WI38 (cell line): ENCODE measurements at regions not wholly inside any gene's neighbourhood (a gene's known extent, or its start where the extent isn't known, plus 50 kb on each side); places are given as distances from the start of the nearest gene placed in this dataset.

Source experiments
- H3K4me3 ChIP-seq: 2 replicates; pipeline ENCODE4 v1.5.1; 2011; ENCODE audit warnings: low read depth, mild to moderate bottlenecking, control low read depth, low read length
- TF ChIP-seq, protein P1 (sequence below): IDR thresholded peaks from 2 replicates; pipeline ENCODE4 v1.5.1; 2012; ENCODE audit warnings: low read depth, mild to moderate bottlenecking, control low read depth, low read length

DNA sequence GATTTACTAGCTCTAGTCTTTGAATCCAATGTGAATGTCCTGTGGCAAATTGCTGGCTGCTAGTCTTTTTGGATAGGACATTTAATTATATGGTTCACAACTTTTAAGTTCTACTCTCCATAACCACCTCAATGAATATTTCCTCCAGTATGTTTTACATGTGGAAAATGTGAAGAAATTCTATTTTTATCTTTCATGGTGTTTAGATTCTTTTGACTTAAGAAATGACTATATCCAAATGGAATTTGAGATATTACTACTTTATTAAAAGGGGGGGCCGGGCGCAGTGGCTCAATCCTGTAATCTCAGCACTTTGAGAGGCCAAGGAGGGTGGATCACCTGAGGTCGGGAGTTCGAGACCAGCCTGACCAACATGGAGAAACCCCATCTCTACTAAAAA is 202.0 kb downstream of the ARL4A start:
- TF ChIP-seq, protein P1, sequence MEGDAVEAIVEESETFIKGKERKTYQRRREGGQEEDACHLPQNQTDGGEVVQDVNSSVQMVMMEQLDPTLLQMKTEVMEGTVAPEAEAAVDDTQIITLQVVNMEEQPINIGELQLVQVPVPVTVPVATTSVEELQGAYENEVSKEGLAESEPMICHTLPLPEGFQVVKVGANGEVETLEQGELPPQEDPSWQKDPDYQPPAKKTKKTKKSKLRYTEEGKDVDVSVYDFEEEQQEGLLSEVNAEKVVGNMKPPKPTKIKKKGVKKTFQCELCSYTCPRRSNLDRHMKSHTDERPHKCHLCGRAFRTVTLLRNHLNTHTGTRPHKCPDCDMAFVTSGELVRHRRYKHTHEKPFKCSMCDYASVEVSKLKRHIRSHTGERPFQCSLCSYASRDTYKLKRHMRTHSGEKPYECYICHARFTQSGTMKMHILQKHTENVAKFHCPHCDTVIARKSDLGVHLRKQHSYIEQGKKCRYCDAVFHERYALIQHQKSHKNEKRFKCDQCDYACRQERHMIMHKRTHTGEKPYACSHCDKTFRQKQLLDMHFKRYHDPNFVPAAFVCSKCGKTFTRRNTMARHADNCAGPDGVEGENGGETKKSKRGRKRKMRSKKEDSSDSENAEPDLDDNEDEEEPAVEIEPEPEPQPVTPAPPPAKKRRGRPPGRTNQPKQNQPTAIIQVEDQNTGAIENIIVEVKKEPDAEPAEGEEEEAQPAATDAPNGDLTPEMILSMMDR: no peak
- no peak overlapping the region for H3K4me3 ChIP-seq

DNA sequence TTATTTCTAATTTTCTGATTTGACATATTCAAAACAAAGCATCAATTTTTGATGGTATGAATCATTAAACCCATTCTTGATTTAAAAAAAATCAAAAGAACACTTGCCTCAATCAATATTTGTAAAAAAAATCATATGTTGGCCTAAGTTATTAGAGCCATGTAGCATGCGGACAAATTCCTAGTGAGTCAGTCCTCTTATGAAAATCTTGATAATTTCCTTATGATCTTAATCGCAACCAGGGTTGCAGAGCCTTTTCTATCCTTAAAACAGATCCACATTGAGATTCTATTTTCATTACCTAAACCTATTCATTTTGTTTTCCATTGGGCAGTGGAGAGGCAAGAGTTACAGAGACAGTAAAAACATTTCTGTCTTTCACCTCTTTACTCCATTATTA is 203.2 kb downstream of the ARL4A start:
- H3K4me3 ChIP-seq: no peak overlapping the region
- TF ChIP-seq, protein P1: no peak

DNA sequence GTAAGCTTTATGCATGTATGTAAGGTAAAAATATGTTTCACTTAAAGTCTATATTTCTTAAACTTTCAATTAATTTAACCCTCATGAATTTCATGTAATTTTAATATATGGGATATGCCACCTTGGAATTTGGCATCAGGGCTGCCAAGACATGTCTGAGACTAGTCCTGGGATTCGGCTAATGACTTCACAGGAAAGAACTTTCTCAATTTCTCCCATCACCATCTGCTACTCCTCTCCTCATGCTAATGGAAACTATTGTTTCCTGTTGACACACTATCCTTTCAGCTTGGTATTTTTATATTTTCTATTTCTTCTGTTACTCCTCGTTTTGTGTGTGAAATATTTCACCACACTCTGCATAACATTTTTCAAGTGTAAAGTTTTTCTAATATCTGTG is 205.9 kb downstream of the ARL4A start:
- TF ChIP-seq, protein P1: no peak
- H3K4me3 ChIP-seq: no peak overlapping the region

DNA sequence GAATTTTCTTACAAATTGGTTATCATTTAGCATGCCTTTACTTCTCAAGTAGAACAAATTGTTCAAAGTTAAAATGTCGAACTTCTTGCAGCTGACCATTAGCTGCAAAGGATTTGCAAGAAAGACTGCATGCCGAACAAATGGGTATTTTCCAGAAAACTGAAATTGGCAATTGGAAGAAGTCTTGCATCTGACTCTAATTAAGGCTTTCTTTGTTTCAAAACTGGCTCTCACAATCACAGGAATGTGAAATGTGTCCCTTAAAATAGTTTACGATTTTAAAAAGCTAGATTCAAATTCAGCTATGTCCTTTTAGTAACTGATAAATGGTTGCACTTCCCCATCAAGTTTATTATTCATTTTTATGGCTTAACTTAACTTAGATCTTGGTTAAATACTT is 207.9 kb downstream of the ARL4A start:
- TF ChIP-seq, protein P1: no peak

DNA sequence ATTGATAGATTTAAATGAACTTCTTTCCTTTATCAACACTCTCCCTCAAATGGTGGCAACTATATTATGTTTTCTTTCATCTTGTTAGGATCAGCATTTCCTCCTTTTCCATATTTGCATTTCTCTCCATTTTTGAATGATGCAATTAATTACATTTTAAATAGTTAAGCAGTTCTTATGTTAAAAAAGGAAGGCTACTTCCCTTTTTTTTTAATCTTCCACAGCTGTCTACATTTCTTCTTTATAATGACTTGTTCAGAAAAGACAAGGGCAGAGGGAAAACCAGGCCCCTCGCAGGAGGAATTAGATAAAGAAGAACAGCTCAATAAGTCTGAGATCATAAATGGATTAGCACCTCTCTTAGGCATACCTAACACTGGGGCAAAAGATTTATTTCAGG is 208.9 kb downstream of the ARL4A start:
- TF ChIP-seq, protein P1: no peak
- H3K4me3 ChIP-seq: no peak overlapping the region

More for the DNA sequence above, 207.9 kb downstream of the ARL4A start:
- H3K4me3 ChIP-seq: no peak overlapping the region

DNA sequence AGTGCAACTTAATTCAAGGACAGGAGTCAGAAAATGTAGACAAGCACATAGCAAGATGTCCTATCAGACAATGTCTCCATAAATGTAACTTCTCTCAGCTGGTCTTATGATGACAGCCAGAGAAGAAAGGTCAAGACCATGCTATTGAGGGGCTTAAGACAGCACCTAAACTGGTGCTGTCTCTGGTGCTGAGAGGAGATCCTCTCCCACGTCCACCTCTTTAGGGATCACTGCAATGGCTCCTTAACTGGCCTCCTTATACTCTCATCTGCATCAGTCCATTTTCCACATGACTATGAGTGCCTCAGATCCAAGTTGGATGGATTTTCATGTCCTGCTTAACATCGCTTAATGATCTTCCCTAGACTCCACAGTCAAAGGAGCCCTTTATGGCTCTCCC is 210.6 kb downstream of the ARL4A start:
- H3K4me3 ChIP-seq: no peak overlapping the region
- TF ChIP-seq, protein P1: no peak

DNA sequence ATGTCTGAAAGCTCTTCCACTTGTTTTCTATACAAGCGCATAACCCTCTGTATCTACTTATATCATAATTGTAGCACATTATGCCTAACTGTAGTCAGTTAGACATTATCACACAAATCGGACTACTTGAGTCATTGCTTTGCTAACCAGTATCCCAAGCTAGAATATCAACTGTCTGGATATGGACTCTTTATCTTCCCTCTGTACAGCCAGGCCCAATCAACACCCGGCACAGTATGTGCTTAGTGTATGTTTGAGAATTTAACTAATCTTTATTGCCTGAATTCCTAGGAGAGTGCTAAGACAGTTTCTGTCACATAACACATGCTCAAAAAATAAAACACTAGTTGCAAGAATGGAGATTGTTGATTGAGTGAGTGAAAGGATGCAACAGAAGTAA is 211.2 kb downstream of the ARL4A start:
- H3K4me3 ChIP-seq: no peak overlapping the region
- TF ChIP-seq, protein P1: no peak
